HG03469 (cell line): ENCODE measurements at regions not wholly inside any gene's neighbourhood (a gene's known extent, or its start where the extent isn't known, plus 50 kb on each side); places are given as distances from the start of the nearest gene placed in this dataset.
"Not testable (repeated sequence)": the region's sequence is repeated elsewhere in the genome, so short reads cannot be mapped to it uniquely, and the experiment has no call there.

Source experiments
- ATAC-seq: cut with Tn5 transposase; IDR thresholded peaks from one replicate; pipeline ENCODE4 v1.9.1; 2021; ENCODE audit warnings: mild to moderate bottlenecking, moderate library complexity, moderate number of reproducible peaks; ENCODE audit not compliant: unreplicated experiment

- not testable (repeated sequence) for ATAC-seq
These were observed 172.2 kb upstream of the KCTD7 start for GRCh38 chr7:66456431-66456830.

- not testable (repeated sequence) for ATAC-seq
These were observed 169.7 kb upstream of the KCTD7 start for GRCh38 chr7:66458991-66459390.

- ATAC-seq, result not testable (repeated sequence)
These were observed 168.8 kb upstream of the KCTD7 start for GRCh38 chr7:66459783-66460413.

- ATAC-seq, result no peak
These were observed 167.7 kb upstream of the KCTD7 start for GRCh38 chr7:66460921-66461361.

GRCh38 chr7:66461397-66461796 is 167.3 kb upstream of the KCTD7 start:
- ATAC-seq, result not testable (repeated sequence)

- not testable (repeated sequence) for ATAC-seq
These were observed 165.8 kb upstream of the KCTD7 start for GRCh38 chr7:66462831-66463230.

GRCh38 chr7:66464059-66464458 is 164.6 kb upstream of the KCTD7 start:
- no peak for ATAC-seq

GRCh38 chr7:66466081-66466600 is 162.5 kb upstream of the KCTD7 start:
- no peak for ATAC-seq

- ATAC-seq, result no peak
These were observed 160.8 kb upstream of the KCTD7 start for GRCh38 chr7:66467887-66468286.

GRCh38 chr7:66473064-66473463 is 155.6 kb upstream of the KCTD7 start:
- ATAC-seq, result not testable (repeated sequence)

- no peak for ATAC-seq
These were observed 154.2 kb upstream of the KCTD7 start for GRCh38 chr7:66474441-66474840.

GRCh38 chr7:66476056-66476455 is 152.6 kb upstream of the KCTD7 start:
- ATAC-seq, result not testable (repeated sequence)

GRCh38 chr7:66477822-66478397 is 150.8 kb upstream of the KCTD7 start:
- ATAC-seq, result not testable (repeated sequence)

- ATAC-seq, result not testable (repeated sequence)
These were observed 147.5 kb upstream of the KCTD7 start for GRCh38 chr7:66481229-66481628.

GRCh38 chr7:66489065-66489464 is 139.6 kb upstream of the KCTD7 start:
- not testable (repeated sequence) for ATAC-seq

GRCh38 chr7:66489741-66490140 is 138.9 kb upstream of the KCTD7 start:
- not testable (repeated sequence) for ATAC-seq

GRCh38 chr7:66490979-66491378 is 137.7 kb upstream of the KCTD7 start:
- ATAC-seq, result not testable (repeated sequence)

GRCh38 chr7:66492405-66492804 is 136.3 kb upstream of the KCTD7 start:
- not testable (repeated sequence) for ATAC-seq

- ATAC-seq, result peak; percentile 92
These were observed 135.2 kb upstream of the KCTD7 start for GRCh38 chr7:66493235-66494205.

GRCh38 chr7:66497346-66497745 is 131.3 kb upstream of the KCTD7 start:
- ATAC-seq, result no peak

GRCh38 chr7:66500087-66500486 is 128.6 kb upstream of the KCTD7 start:
- ATAC-seq, result no peak
